ENCODE measurements at regions not wholly inside any gene's neighbourhood (a gene's known extent, or its start where the extent isn't known, plus 50 kb on each side); places are given as distances from the start of the nearest gene placed in this dataset.

- DNase-seq (ENCODE audit: low read depth, low spot score), result no peak
Observed at GRCh38 chr2:181114021-181114420, 133.6 kb downstream of the UBE2E3 start.

GRCh38 chr2:181116261-181116660, 135.9 kb downstream of the UBE2E3 start:
- no peak for DNase-seq (ENCODE audit: low read depth, low spot score)

- no peak for DNase-seq (ENCODE audit: low read depth, low spot score)
Observed at GRCh38 chr2:181117206-181117925, 137.0 kb downstream of the UBE2E3 start.

- DNase-seq (ENCODE audit: low read depth, low spot score), result no peak
Observed at GRCh38 chr2:181120625-181121024, 140.2 kb downstream of the UBE2E3 start.

GRCh38 chr2:181121996-181122395, 141.6 kb downstream of the UBE2E3 start:
- DNase-seq (ENCODE audit: low read depth, low spot score), result no peak

GRCh38 chr2:181122601-181123000, 142.2 kb downstream of the UBE2E3 start:
- no peak for DNase-seq (ENCODE audit: low read depth, low spot score)

GRCh38 chr2:181123798-181124231, 143.4 kb downstream of the UBE2E3 start:
- no peak for DNase-seq (ENCODE audit: low read depth, low spot score)

GRCh38 chr2:181124497-181124896, 144.1 kb downstream of the UBE2E3 start:
- DNase-seq (ENCODE audit: low read depth, low spot score), result no peak

GRCh38 chr2:181125359-181125758, 145.0 kb downstream of the UBE2E3 start:
- no peak for DNase-seq (ENCODE audit: low read depth, low spot score)

- no peak for DNase-seq (ENCODE audit: low read depth, low spot score)
Observed at GRCh38 chr2:181126311-181126868, 146.0 kb downstream of the UBE2E3 start.

GRCh38 chr2:181128199-181128598, 147.8 kb downstream of the UBE2E3 start:
- DNase-seq (ENCODE audit: low read depth, low spot score), result no peak

- DNase-seq (ENCODE audit: low read depth, low spot score), result no peak
Observed at GRCh38 chr2:181129364-181130056, 149.1 kb downstream of the UBE2E3 start.

GRCh38 chr2:181130686-181131085, 150.3 kb downstream of the UBE2E3 start:
- no peak for DNase-seq (ENCODE audit: low read depth, low spot score)

- DNase-seq (ENCODE audit: low read depth, low spot score), result no peak
Observed at GRCh38 chr2:181131584-181131983, 151.2 kb downstream of the UBE2E3 start.

- no peak for DNase-seq (ENCODE audit: low read depth, low spot score)
Observed at GRCh38 chr2:181138816-181139215, 158.4 kb downstream of the UBE2E3 start.

GRCh38 chr2:181139831-181140230, 159.4 kb downstream of the UBE2E3 start:
- DNase-seq (ENCODE audit: low read depth, low spot score), result no peak

GRCh38 chr2:181140414-181140813, 160.0 kb downstream of the UBE2E3 start:
- no peak for DNase-seq (ENCODE audit: low read depth, low spot score)

GRCh38 chr2:181140928-181141327, 160.5 kb downstream of the UBE2E3 start:
- DNase-seq (ENCODE audit: low read depth, low spot score), result no peak

GRCh38 chr2:181141676-181142075, 161.3 kb downstream of the UBE2E3 start:
- no peak for DNase-seq (ENCODE audit: low read depth, low spot score)

GRCh38 chr2:181142514-181142913, 162.1 kb downstream of the UBE2E3 start:
- DNase-seq (ENCODE audit: low read depth, low spot score), result no peak

- no peak for DNase-seq (ENCODE audit: low read depth, low spot score)
Observed at GRCh38 chr2:181143790-181144300, 163.4 kb downstream of the UBE2E3 start.

- DNase-seq (ENCODE audit: low read depth, low spot score), result no peak
Observed at GRCh38 chr2:181145645-181146044, 165.2 kb downstream of the UBE2E3 start.

All from pulmonary artery endothelial cell (primary cell).